Immature natural killer cell (primary cell): ENCODE measurements at regions not wholly inside any gene's neighbourhood (a gene's known extent, or its start where the extent isn't known, plus 50 kb on each side); places are given as distances from the start of the nearest gene placed in this dataset.
"Not testable (repeated sequence)": the region's sequence is repeated elsewhere in the genome, so short reads cannot be mapped to it uniquely, and the experiment has no call there.

Source experiments
- DNase-seq, 3 donors: peaks; one replicate each; pipeline ENCODE4 v3.0.0; 2022; ENCODE audit warnings: mixed read lengths in 1 of 3
- H3K27ac Mint-ChIP-seq, 6 donors: one replicate each; pipeline ENCODE4 v1.8.0; 2020; ENCODE audit warnings: mixed read lengths in 6 of 6, mild to moderate bottlenecking in 5 of 6, inconsistent platforms in 4 of 6, moderate library complexity in 3 of 6
- H3K27me3 Mint-ChIP-seq, 3 donors: one replicate each; pipeline ENCODE4 v1.8.0; 2020 to 2021; ENCODE audit warnings: low read depth in 3 of 3, mild to moderate bottlenecking in 3 of 3, mixed read lengths in 3 of 3, moderate library complexity in 3 of 3, inconsistent platforms in 1 of 3
- H3K36me3 Mint-ChIP-seq, 3 donors: one replicate each; pipeline ENCODE4 v1.8.0; 2020; ENCODE audit warnings: mixed read lengths in 3 of 3, inconsistent platforms in 2 of 3, mild to moderate bottlenecking in 2 of 3
- H3K4me1 Mint-ChIP-seq, 2 donors: one replicate each; pipeline ENCODE4 v1.8.0; 2020; ENCODE audit warnings: inconsistent platforms in 2 of 2, mild to moderate bottlenecking in 2 of 2, mixed read lengths in 2 of 2, moderate library complexity in 1 of 2
- H3K4me3 Mint-ChIP-seq, 5 donors: one replicate each; pipeline ENCODE4 v1.8.0; 2020; ENCODE audit warnings: mild to moderate bottlenecking in 5 of 5, mixed read lengths in 5 of 5, inconsistent platforms in 3 of 5, moderate library complexity in 3 of 5
- H3K9me3 Mint-ChIP-seq, 6 donors: one replicate each; pipeline ENCODE4 v1.8.0; 2020; ENCODE audit warnings: mild to moderate bottlenecking in 6 of 6, mixed read lengths in 6 of 6, inconsistent platforms in 4 of 6, moderate library complexity in 3 of 6

GRCh38 chr1:100597061-100597741 lies 59.3 kb downstream of the GPR88 start:
- no peak for DNase-seq
- no peak overlapping the region for H3K4me3 Mint-ChIP-seq
- H3K4me1 Mint-ChIP-seq = no peaks in the 10 kb centered on the region
- H3K36me3 Mint-ChIP-seq = peaks cover 3 to 9% (median 3%) of the 10 kb centered on the region in 3 donors
- H3K27me3 Mint-ChIP-seq = peaks cover 1 to 3% (median 2%) of the 10 kb centered on the region in 3 donors
- no peak overlapping the region for H3K27ac Mint-ChIP-seq
- H3K9me3 Mint-ChIP-seq = peaks cover 13 to 28% (median 16%) of the 10 kb centered on the region in 6 donors

DNA sequence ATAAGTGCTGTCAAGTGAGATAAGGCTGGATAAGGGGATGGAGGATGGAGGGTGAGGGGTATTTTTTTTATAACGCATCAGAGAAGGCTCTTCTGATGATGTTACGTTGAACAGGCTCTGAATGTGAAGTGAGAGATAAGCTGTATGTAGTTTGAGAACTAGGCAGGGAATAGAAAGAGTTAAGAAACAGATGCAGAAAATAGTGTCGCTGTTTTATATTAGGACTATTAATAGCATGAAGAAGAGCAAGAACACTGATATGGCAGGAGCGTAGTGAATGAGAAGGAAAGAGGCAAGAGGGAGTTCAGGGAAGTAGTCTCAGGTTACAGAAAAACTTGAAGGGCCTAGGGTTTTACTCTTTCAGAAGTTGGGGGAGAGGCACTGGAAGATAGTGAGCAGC lies 59.8 kb downstream of the GPR88 start:
- no peak for DNase-seq
- Mint-ChIP-seq H3K27me3 (peaks cover 1 to 3% (median 2%) of the 10 kb centered on the region in 3 donors), H3K4me1 (no peaks in the 10 kb centered on the region), H3K9me3 (peaks cover 14 to 33% (median 19%) of the 10 kb centered on the region in 6 donors), H3K4me3 (no peak overlapping the region), H3K36me3 (peaks cover 3 to 9% (median 5%) of the 10 kb centered on the region in 3 donors), H3K27ac (no peak overlapping the region)

GRCh38 chr1:100600377-100600776 lies 62.4 kb downstream of the GPR88 start:
- H3K36me3 Mint-ChIP-seq, H3K4me3 Mint-ChIP-seq, H3K27ac Mint-ChIP-seq, H3K4me1 Mint-ChIP-seq, H3K27me3 Mint-ChIP-seq, DNase-seq: not testable (repeated sequence)
- H3K9me3 Mint-ChIP-seq = peaks cover 14 to 42% (median 22%) of the 10 kb centered on the region in 6 donors

- DNase-seq, H3K4me1 Mint-ChIP-seq, H3K4me3 Mint-ChIP-seq, H3K27ac Mint-ChIP-seq, H3K36me3 Mint-ChIP-seq: not testable (repeated sequence)
- H3K27me3 Mint-ChIP-seq = peaks cover 1 to 13% (median 2%) of the 10 kb centered on the region in 3 donors
- peaks cover 14 to 42% (median 22%) of the 10 kb centered on the region in 6 donors for H3K9me3 Mint-ChIP-seq
Measured at GRCh38 chr1:100602028-100602427, 64.1 kb downstream of the GPR88 start.

DNA sequence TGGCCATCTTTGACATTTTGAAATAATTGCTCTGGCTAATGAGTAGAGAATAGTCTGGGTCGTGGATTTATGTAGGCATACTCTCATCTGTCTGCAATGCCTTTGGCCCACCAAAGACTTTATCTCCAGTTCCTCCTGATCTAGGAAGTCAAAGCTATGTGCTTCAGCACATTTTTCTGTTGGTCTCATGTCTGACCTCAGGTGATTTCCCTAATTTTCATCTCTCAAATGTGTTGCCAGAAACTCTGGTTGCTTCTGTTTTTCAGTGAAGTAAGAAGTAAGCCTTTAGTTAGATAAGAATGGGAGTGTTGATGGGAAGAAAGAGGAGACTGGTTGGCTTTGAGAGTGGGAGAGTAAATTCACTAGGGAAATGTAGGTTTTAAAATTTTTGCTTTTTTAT lies 66.4 kb downstream of the GPR88 start:
- DNase-seq = no peak
- Mint-ChIP-seq H3K27me3 (peaks cover 1 to 13% (median 2%) of the 10 kb centered on the region in 3 donors), H3K9me3 (peaks cover 11 to 40% (median 21%) of the 10 kb centered on the region in 6 donors), H3K36me3 (peaks cover 0 to 9% (median 7%) of the 10 kb centered on the region in 3 donors), H3K4me1 (no peaks in the 10 kb centered on the region), H3K4me3 (no peak overlapping the region), H3K27ac (no peak overlapping the region)

GRCh38 chr1:100606438-100606837 lies 68.5 kb downstream of the GPR88 start:
- Mint-ChIP-seq H3K27me3 (peaks cover 0 to 12% (median 1%) of the 10 kb centered on the region in 3 donors), H3K9me3 (peaks cover 4 to 22% (median 10%) of the 10 kb centered on the region in 6 donors), H3K4me3 (no peak overlapping the region), H3K4me1 (no peaks in the 10 kb centered on the region), H3K27ac (no peak overlapping the region), H3K36me3 (peaks cover 0 to 6% (median 1%) of the 10 kb centered on the region in 3 donors)
- DNase-seq = peak in 2 of 3 donors; percentile 6 to 30

DNA sequence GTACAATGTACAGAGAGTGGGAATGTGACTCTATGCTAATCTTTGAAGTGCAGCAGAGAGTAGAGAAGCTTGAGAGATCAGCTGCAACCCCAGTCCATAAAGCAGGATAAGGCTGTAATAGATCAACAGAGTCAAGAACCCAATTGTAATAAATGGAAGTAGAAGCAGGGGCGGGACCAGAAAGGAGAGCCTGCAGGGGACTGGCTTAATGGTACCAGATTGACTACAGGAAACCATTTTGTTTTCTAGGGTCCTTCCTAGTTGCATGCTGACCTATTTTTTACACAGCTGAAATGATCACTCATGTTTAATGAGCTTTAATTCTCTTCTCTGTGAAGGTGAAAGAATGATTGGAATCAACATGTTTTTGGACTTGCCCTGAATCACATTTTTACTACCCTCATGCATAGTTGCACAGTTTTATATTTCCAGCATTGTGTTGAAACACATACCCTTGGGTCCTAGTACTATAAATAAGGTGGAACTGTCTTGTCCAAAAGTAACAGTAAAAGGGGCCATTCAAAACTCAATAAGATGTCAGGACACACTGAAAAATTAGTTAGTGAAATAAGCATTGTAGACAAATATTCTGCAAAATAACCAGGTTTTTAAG lies 69.8 kb downstream of the GPR88 start:
- Mint-ChIP-seq H3K36me3 (peaks cover 0 to 3% (median 0%) of the 10 kb centered on the region in 3 donors), H3K9me3 (peaks cover 0 to 9% (median 3%) of the 10 kb centered on the region in 6 donors), H3K27me3 (peaks cover 1 to 10% (median 2%) of the 10 kb centered on the region in 3 donors), H3K4me1 (no peaks in the 10 kb centered on the region), H3K4me3 (no peak overlapping the region), H3K27ac (no peak overlapping the region)
- no peak for DNase-seq

DNA sequence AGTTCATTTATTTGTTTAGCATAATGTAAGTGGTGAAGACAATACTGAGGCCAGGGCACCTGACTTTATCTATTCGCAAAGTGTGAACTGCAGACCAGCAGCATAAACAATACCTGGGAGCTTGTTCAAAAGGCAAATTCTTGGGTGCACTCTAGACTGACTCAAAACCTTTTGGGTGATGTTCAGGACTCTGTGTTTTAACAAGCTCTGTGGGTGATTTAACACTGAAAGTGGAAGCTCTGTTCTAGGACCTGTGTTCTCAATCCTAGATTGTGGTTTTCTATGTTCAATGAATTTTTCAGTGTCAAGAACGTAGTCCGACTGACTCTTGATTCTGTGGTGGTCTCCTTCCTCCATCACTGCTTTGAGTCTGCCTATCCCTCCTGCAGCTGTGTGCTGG lies 71.9 kb downstream of the GPR88 start:
- H3K27me3 Mint-ChIP-seq = peaks cover 1 to 12% (median 2%) of the 10 kb centered on the region in 3 donors
- H3K36me3 Mint-ChIP-seq = no peaks in the 10 kb centered on the region
- H3K9me3 Mint-ChIP-seq = no peaks in the 10 kb centered on the region
- no peak for DNase-seq
- no peak overlapping the region for H3K4me3 Mint-ChIP-seq
- H3K27ac Mint-ChIP-seq = no peak overlapping the region
- peaks cover 15 to 18% of the 10 kb centered on the region in 2 donors for H3K4me1 Mint-ChIP-seq

DNA sequence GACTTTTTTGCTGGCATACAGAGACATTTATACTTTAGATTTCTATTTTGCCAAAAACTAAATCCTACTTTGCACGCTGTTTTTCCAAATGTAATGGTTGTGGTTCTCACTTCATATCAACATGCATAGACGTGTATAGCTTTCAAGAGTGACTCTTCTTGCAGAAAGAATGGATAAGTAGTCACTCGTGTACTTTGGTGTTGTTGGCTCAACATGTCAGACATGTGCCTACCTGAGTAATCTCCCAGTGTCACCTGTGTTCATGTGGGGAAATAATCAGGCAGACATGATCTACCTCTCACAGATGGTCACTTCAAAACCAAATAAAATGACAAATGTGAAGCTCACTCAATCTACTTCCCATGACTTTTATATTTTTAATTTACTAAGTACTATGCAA lies 73.1 kb downstream of the GPR88 start:
- H3K36me3 Mint-ChIP-seq = no peaks in the 10 kb centered on the region
- H3K27ac Mint-ChIP-seq = no peak overlapping the region
- DNase-seq = no peak
- peaks cover 0 to 5% (median 2%) of the 10 kb centered on the region in 3 donors for H3K27me3 Mint-ChIP-seq
- H3K9me3 Mint-ChIP-seq = no peaks in the 10 kb centered on the region
- no peak overlapping the region for H3K4me3 Mint-ChIP-seq
- peaks cover 15 to 24% of the 10 kb centered on the region in 2 donors for H3K4me1 Mint-ChIP-seq

- DNase-seq = no peak
- H3K27ac Mint-ChIP-seq = no peak overlapping the region
- H3K9me3 Mint-ChIP-seq = no peaks in the 10 kb centered on the region
- H3K4me3 Mint-ChIP-seq = no peak overlapping the region
- peaks cover 0 to 2% (median 2%) of the 10 kb centered on the region in 3 donors for H3K27me3 Mint-ChIP-seq
- H3K4me1 Mint-ChIP-seq = peaks cover 15 to 24% of the 10 kb centered on the region in 2 donors
- H3K36me3 Mint-ChIP-seq = no peaks in the 10 kb centered on the region
Measured at GRCh38 chr1:100612540-100612939, 74.6 kb downstream of the GPR88 start.

- Mint-ChIP-seq H3K27ac (peak overlapping the region in 1 of 6 donors; percentile 12), H3K27me3 (peaks cover 0 to 3% (median 2%) of the 10 kb centered on the region in 3 donors), H3K36me3 (no peaks in the 10 kb centered on the region), H3K4me1 (peaks cover 15 to 24% of the 10 kb centered on the region in 2 donors), H3K9me3 (peaks cover 0 to 2% (median 0%) of the 10 kb centered on the region in 6 donors), H3K4me3 (peak overlapping the region in 1 of 5 donors; percentile 14)
- DNase-seq = peak; percentile 12 to 19 (median 15)
Measured at GRCh38 chr1:100613817-100614559, 76.0 kb downstream of the GPR88 start.

- Mint-ChIP-seq H3K9me3 (peaks cover 0 to 2% (median 0%) of the 10 kb centered on the region in 6 donors), H3K36me3 (no peaks in the 10 kb centered on the region), H3K27me3 (peaks cover 0 to 3% (median 2%) of the 10 kb centered on the region in 3 donors), H3K4me1 (peaks cover 15 to 24% of the 10 kb centered on the region in 2 donors), H3K27ac (peak overlapping the region in 5 of 6 donors; percentile 12 to 83 (median 48)), H3K4me3 (peak overlapping the region; percentile 50 to 64 (median 56))
- DNase-seq = peak; percentile 5 to 16 (median 12)
Measured at GRCh38 chr1:100614570-100614969, 76.6 kb downstream of the GPR88 start.

GRCh38 chr1:100615686-100616085 lies 77.7 kb downstream of the GPR88 start:
- Mint-ChIP-seq H3K27ac (no peak overlapping the region), H3K36me3 (no peaks in the 10 kb centered on the region), H3K9me3 (peaks cover 0 to 2% (median 0%) of the 10 kb centered on the region in 6 donors)

More at GRCh38 chr1:100615686-100616085, 77.7 kb downstream of the GPR88 start:
- DNase-seq = no peak
- Mint-ChIP-seq H3K27me3 (peaks cover 0 to 3% (median 2%) of the 10 kb centered on the region in 3 donors), H3K4me3 (no peak overlapping the region), H3K4me1 (peaks cover 15 to 24% of the 10 kb centered on the region in 2 donors)
